RPMI7951 (cell line): ENCODE measurements at regions not wholly inside any gene's neighbourhood (a gene's known extent, or its start where the extent isn't known, plus 50 kb on each side); places are given as distances from the start of the nearest gene placed in this dataset.

ENCODE experiments used
- DNase-seq: peaks from one replicate; pipeline ENCODE4 v3.0.0-alpha.2; 2012; ENCODE audit warnings: low read depth

GRCh38 chr4:185925910-185926360 is 113.9 kb upstream of the SORBS2 start:
- no peak for DNase-seq

- no peak for DNase-seq
Observed at GRCh38 chr4:185931375-185931774, 119.4 kb upstream of the SORBS2 start.

DNA sequence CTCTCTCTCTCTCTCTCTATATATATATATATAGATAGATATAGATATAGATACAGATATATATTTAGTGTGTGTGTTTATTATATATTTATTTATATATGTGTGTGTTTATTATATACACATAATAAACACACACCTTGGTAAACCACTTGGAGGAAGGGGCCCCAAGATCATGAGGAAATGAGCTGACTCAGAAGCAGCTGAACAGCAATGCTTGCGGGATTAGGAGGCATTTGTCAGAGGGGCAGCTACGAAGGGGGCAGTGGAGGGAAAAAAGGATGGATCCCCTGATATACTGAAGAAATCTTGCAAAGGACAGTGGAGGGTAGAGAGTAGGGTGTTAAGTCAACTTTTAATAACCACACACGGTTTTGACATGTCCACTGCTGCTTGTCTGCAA is 120.0 kb upstream of the SORBS2 start:
- DNase-seq = no peak

GRCh38 chr4:185932491-185932890 is 120.5 kb upstream of the SORBS2 start:
- DNase-seq = no peak

GRCh38 chr4:185933078-185933581 is 121.1 kb upstream of the SORBS2 start:
- peak; percentile 62 for DNase-seq

GRCh38 chr4:185936650-185937376 is 124.8 kb upstream of the SORBS2 start:
- DNase-seq = no peak

DNA sequence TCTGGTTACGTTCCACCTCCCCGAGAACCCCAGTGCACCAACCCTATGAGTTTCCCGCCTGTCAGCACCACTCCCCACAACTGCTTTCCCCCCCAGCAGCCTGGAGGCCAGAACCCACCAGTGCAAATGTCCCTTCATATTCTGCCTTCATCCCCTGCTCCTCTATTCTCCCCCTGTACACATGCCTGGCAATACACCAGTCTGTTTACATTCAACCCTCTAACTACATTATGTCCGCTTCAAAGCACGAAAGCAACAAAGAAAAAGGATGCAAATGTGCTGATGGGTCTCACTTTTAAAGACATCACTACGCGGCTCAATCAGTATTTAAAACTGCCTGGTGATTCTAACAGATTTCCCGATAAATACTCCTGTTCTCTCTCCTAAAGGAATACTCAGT is 126.7 kb upstream of the SORBS2 start:
- no peak for DNase-seq

DNA sequence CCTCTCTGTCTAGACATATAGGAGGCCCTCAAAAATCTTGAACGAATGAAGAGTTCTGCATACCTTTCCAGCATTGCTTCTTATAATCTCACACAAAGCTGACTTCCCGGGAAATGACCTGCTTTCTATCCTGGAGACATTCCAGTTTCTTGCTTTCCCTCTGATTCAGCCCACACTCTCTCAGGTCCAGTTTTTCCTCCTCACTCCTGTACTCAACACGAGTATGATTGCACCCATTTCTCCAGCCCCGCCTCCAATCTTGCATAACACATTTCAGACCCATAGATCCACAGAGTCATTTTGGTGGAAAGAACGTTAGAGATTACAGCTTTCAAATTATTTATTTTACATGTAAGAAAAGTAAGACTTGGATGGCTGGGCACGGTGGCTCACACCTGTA is 127.5 kb upstream of the TLR3 start:
- DNase-seq = no peak

GRCh38 chr4:185945252-185945651 is 123.7 kb upstream of the TLR3 start:
- no peak for DNase-seq

DNA sequence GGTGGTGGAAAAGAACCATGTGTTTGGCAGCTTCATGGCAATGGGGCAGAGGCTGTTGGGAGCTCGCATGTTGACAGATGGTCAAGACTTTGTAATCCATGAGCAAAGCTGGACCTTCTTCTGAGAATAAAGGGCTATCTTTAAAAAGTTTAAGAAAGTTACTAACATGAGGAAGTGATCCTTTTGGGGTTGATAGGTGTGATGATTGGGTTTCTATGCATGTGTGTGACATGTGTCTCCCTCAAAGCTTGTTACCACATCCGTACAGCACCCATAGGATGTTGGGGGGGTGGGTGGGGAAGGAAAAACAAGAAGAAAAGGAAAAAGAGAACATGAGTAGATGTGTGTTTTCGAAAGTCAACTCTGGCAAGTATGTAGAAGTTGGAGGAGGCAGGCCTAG is 123.0 kb upstream of the TLR3 start:
- no peak for DNase-seq

DNA sequence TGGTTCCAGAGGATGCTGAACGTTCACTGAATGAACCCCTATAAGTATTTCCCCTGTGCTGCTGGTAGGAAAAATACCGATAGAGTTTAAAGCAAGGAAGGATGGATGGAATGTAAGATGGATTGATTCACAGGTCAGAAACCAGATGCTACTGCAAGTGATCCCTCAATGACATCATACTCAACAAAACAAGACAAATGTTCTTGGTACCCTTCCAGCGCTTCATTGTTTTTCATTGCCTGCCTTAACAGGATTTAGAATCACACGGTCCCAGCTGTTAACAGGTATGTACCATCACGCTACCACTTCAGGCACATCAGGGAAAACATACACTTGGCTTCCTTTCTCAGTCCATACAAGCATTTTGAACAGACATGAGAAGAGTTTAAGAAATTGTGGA is 118.1 kb upstream of the TLR3 start:
- no peak for DNase-seq

DNA sequence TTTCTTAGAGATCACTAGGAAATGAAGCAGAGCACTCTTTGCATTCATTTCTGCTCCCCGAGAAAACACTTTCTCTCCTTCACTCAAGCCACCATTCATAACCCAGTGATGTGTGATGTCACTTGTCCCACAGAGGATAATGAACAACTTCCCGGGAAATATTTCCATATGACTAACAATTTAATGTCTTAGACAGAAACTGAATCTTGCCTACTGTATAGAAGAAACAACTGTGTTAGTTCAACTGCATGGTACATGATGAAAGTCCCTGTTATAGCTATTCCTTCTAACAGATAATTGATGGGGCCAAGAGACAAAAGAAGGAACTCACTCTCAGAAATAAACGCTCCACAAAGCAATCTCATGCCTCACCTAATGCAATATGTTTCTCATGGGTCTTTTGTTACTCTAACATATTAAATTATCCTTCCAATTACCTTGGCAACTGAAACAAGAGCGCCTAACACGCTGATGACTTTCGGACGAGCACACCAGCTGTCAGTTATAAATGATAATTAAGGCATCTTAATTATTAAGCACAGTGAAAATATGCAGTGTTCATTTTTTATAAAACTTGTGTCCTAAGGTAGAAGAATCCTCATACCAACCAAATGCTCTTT is 113.7 kb upstream of the TLR3 start:
- DNase-seq = no peak

- no peak for DNase-seq
Observed at GRCh38 chr4:185955826-185956543, 113.0 kb upstream of the TLR3 start.

GRCh38 chr4:185956544-185956940 is 112.4 kb upstream of the TLR3 start:
- no peak for DNase-seq

GRCh38 chr4:185958094-185958747 is 110.7 kb upstream of the TLR3 start:
- DNase-seq = no peak

GRCh38 chr4:185965426-185966384 is 103.3 kb upstream of the TLR3 start:
- DNase-seq = peak; percentile 12

GRCh38 chr4:185966549-185966948 is 102.4 kb upstream of the TLR3 start:
- no peak for DNase-seq

DNA sequence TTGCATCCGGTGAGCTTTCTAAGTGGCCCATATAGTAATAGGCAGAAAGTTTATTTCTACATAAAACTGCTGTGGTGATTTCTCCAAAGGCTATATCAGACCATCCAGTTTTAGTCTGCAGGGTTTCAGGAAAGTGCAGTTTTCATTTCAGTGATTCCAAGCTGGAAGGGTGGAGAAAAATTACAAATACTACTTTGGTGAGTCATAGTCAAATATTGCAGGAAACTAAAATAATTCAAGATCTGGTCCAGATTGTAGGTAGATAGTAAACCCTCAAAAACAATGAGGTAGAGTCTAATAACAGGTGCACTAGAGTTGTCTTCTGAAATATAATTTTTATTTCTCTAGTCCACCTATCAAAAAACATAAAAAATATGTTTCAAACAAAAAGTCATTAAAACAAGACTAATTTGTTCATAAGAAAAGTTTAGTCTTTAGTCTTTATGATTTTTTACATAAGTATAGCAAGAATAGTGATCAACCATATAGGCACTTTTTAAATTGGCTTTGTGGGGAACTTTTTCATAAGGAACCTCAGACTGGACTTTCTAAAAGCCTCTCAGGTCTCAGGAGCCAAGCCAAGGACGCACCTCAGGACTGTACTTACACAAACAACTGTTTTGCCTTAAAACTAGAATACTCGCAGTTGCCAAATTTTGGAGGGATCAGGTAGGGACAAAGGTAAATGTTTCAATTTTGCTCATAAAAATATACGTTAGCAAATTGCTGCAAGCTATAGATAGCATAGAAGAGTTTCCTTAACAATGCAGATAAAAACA is 101.8 kb upstream of the TLR3 start:
- no peak for DNase-seq

- DNase-seq = no peak
Observed at GRCh38 chr4:185969657-185970056, 99.3 kb upstream of the TLR3 start.

DNA sequence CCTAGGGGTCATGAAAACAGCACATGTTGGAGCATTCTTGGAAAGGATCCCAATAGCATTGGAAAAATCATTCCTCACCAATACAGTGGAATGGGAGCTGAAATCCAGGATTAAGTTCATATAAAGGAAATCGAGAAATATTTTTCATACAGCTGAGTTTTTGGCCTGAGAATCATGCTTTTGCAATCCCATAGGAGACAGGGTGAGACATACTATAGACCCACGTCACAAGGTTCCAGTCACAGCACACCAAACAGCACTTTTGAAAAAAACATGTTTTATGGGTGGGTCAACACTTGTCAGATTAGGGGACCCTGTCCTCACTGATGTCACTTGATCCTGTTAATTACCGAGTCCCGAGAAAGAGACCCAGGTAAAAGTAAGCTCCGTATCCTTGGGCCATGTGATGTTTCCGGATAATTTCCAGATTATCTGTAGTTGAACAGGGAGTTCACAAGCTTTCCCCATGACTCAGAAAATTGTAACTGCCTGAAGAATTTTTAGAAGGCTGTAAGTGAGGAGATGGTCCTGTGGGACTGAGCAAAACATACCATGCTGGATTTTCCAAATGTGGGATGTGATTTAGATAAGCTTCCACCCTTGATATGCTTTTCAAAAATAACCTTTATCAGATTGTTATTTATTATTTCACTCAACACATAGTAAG is 80.9 kb upstream of the TLR3 start:
- DNase-seq = no peak
